KMS-11 (cell line): ENCODE measurements at regions not wholly inside any gene's neighbourhood (a gene's known extent, or its start where the extent isn't known, plus 50 kb on each side); places are given as distances from the start of the nearest gene placed in this dataset.
A peak's percentile ranks its signal among the peaks of the same experiment; 100 is the strongest.

Experiments
- H2AFZ ChIP-seq: fragments of 200-600 bp; sonication (generic); 2 replicates; pipeline ENCODE4 v1.6.1; 2016; ENCODE audit warnings: antibody characterized with exemption, mixed run types, low read depth
- H3K27ac ChIP-seq: fragments of 200-600 bp; sonication (generic); 2 replicates; pipeline ENCODE4 v1.6.1; 2016; ENCODE audit warnings: mild to moderate bottlenecking, mixed run types
- H3K27me3 ChIP-seq: fragments of 200-600 bp; sonication (generic); 2 replicates; pipeline ENCODE4 v1.6.1; 2017; ENCODE audit warnings: mild to moderate bottlenecking, low read depth, mixed run types, moderate library complexity; ENCODE audit not compliant: insufficient read depth
- H3K36me3 ChIP-seq: fragments of 200-600 bp; sonication (generic); 2 replicates; pipeline ENCODE4 v1.6.1; 2017; ENCODE audit warnings: mild to moderate bottlenecking, mixed run types; ENCODE audit not compliant: insufficient read depth
- H3K4me1 ChIP-seq: fragments of 200-600 bp; sonication (generic); 2 replicates; pipeline ENCODE4 v1.6.1; 2016; ENCODE audit warnings: mild to moderate bottlenecking, low read depth, mixed run types; ENCODE audit not compliant: poor library complexity, severe bottlenecking
- H3K4me2 ChIP-seq: fragments of 200-600 bp; sonication (generic); 2 replicates; pipeline ENCODE4 v1.7.0; 2016; ENCODE audit warnings: mild to moderate bottlenecking, mixed run types
- H3K4me3 ChIP-seq: fragments of 200-600 bp; sonication (generic); IDR thresholded peaks from 2 replicates; pipeline ENCODE4 v1.6.1; 2017; ENCODE audit warnings: low read depth, low read length, mixed read lengths; ENCODE audit not compliant: insufficient read depth
- H3K79me2 ChIP-seq: fragments of 200-600 bp; sonication (generic); 2 replicates; pipeline ENCODE4 v1.6.1; 2016; ENCODE audit warnings: low read depth, mixed run types; ENCODE audit not compliant: insufficient read depth
- H3K9ac ChIP-seq: fragments of 200-600 bp; sonication (generic); 2 replicates; pipeline ENCODE4 v1.6.1; 2016; ENCODE audit warnings: mild to moderate bottlenecking, mixed run types
- H4K20me1 ChIP-seq: fragments of 200-600 bp; sonication (generic); 2 replicates; pipeline ENCODE4 v1.6.1; 2016; ENCODE audit warnings: mild to moderate bottlenecking, mixed run types; ENCODE audit not compliant: insufficient read depth
- CTCF ChIP-seq: fragments of 200-600 bp; sonication (generic); conservative IDR thresholded peaks from 2 replicates; pipeline ENCODE4 v1.6.1; 2017; ENCODE audit warnings: low read depth, mild to moderate bottlenecking, antibody characterized with exemption, low read length, moderate library complexity, mixed read lengths

GRCh38 chr20:39378776-39379175 lies 416.6 kb downstream of the DHX35 start:
- H2AFZ ChIP-seq, result no peak overlapping the region

GRCh38 chr20:39376788-39377187 lies 414.6 kb downstream of the DHX35 start:
- H3K27ac ChIP-seq, result no peak overlapping the region
- H3K4me2 ChIP-seq, result no peak overlapping the region
- H3K36me3 ChIP-seq, result no peaks in the 10 kb centered on the region
- no peak overlapping the region for H3K9ac ChIP-seq
- no peak overlapping the region for H2AFZ ChIP-seq
- no peaks in the 10 kb centered on the region for H4K20me1 ChIP-seq
- no peak overlapping the region for H3K4me3 ChIP-seq
- H3K27me3 ChIP-seq, result no peaks in the 10 kb centered on the region
- no peaks in the 10 kb centered on the region for H3K4me1 ChIP-seq
- no peak for TF ChIP-seq CTCF
- no peaks in the 10 kb centered on the region for H3K79me2 ChIP-seq

More at GRCh38 chr20:39378776-39379175, 416.6 kb downstream of the DHX35 start:
- Histone ChIP-seq H3K4me3 (no peak overlapping the region), H3K27me3 (no peaks in the 10 kb centered on the region), H3K4me1 (no peaks in the 10 kb centered on the region), H3K79me2 (no peaks in the 10 kb centered on the region), H3K9ac (no peak overlapping the region), H3K4me2 (no peak overlapping the region), H3K36me3 (no peaks in the 10 kb centered on the region), H3K27ac (no peak overlapping the region), H4K20me1 (no peaks in the 10 kb centered on the region)
- no peak for TF ChIP-seq CTCF

- H3K4me2 ChIP-seq, result no peak overlapping the region
- peaks cover 31% of the 10 kb centered on the region for H3K4me1 ChIP-seq
- H3K27me3 ChIP-seq, result no peaks in the 10 kb centered on the region
- no peaks in the 10 kb centered on the region for H3K79me2 ChIP-seq
- no peaks in the 10 kb centered on the region for H4K20me1 ChIP-seq
- no peak overlapping the region for H3K4me3 ChIP-seq
- H2AFZ ChIP-seq, result no peak overlapping the region
- H3K9ac ChIP-seq, result no peak overlapping the region
- no peak overlapping the region for H3K27ac ChIP-seq
- H3K36me3 ChIP-seq, result no peaks in the 10 kb centered on the region
- no peak for TF ChIP-seq CTCF
Measured at GRCh38 chr20:39364320-39364719, 402.2 kb downstream of the DHX35 start.

- Histone ChIP-seq H2AFZ (no peak overlapping the region), H3K27me3 (no peaks in the 10 kb centered on the region), H3K4me3 (no peak overlapping the region), H3K79me2 (no peaks in the 10 kb centered on the region), H4K20me1 (no peaks in the 10 kb centered on the region), H3K36me3 (no peaks in the 10 kb centered on the region), H3K4me1 (peaks cover 74% of the 10 kb centered on the region), H3K9ac (no peak overlapping the region), H3K4me2 (peak overlapping the region; percentile 89; the same call in 1 of the 2 replicates), H3K27ac (no peak overlapping the region)
- no peak for TF ChIP-seq CTCF
Measured at GRCh38 chr20:39359981-39360620, 398.0 kb downstream of the DHX35 start.
